ENCODE measurements at regions not wholly inside any gene's neighbourhood (a gene's known extent, or its start where the extent isn't known, plus 50 kb on each side); places are given as distances from the start of the nearest gene placed in this dataset.
"Not testable (repeated sequence)": the region's sequence is repeated elsewhere in the genome, so short reads cannot be mapped to it uniquely, and the experiment has no call there.

GRCh38 chr22:22756551-22757201 lies 112.3 kb downstream of the GGTLC2 start:
- not testable (repeated sequence) for DNase-seq (ENCODE audit: low read depth)

- DNase-seq (ENCODE audit: low read depth): not testable (repeated sequence)
These were observed 113.8 kb downstream of the GGTLC2 start for GRCh38 chr22:22758101-22758807.

GRCh38 chr22:22759371-22759770 lies 115.0 kb downstream of the GGTLC2 start:
- no peak for DNase-seq (ENCODE audit: low read depth)

DNA sequence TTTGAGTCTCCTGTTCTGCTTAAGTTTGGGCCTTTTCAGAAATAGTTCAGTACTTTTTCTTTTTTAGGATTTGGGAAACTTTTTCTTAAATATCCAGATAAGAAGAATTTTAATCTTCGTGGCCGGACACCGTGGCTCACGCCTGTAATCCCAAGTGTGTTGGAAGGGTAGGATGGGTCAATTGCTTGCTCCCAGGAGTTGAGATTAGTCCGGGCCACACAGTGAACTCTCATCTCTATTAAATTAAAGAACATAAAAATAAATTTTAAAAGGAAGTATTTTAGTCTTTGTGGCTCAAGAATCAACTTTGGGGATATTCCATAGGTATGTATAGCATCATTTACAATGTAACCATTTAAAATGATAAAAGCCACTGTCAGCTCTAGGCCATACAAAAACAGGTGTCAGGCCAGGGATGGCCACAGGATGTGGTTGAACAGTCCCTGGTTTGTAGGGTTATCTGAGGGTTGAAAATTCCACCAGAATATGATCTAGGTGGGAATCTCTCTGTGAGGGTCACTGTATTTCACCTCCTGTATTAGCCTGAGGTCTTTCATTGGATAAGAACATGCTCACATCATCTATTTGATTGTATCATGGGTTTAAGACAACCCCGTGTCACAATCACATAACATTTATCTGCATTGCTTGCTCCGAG lies 115.6 kb downstream of the GGTLC2 start:
- no peak for DNase-seq (ENCODE audit: low read depth)

DNA sequence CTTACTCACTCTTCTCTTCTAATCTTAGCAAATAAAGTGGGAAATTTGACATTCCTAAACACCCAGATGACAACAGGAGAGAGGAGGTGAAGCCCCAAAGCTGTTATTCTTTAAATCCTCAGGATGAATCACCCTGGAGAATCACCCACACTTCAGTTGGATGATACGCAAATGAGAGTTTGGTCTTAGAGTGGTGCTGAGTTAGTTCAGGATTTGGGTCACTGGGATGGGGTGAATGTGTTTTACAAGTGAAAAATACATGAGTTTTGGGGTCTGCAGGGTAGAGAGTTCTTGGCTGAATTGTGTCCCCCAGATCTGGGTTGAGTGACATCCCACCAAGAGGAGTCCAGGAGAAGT lies 117.2 kb downstream of the GGTLC2 start:
- DNase-seq (ENCODE audit: low read depth): no peak

DNA sequence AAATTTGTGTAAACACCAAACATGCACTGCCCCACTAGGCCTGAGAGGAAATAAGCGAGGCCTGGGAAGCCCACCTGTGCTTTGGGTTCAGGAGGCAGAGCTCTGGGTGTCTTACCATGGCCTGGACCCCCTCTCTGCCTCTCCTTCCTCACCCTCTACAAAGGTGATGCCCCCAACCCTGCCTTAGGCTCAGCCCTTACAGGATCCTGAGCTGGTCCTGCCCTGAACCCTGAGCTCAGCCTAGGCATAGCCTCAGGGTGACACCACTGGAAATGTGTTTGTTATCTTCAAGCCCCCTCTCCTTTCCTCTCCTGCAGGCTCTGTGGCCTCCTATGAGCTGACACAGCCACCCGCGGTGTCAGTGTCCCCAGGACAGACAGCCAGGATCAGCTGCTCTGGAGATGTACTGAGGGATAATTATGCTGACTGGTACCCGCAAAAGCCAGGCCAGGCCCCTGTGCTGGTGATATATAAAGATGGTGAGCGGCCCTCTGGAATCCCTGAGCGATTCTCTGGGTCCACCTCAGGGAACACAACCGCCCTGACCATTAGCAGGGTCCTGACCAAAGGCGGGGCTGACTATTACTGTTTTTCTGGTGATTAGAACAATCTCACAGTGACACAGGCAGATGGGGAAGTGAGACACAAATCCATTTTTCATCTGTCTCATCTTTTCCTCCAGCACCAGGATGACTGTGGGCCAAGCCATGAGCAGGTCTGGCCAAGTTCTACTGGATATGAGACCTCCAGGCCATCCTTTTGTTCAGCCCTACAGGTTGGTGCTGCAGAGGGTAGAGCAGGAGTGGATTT lies 117.8 kb downstream of the GGTLC2 start:
- no peak for DNase-seq (ENCODE audit: low read depth)

DNA sequence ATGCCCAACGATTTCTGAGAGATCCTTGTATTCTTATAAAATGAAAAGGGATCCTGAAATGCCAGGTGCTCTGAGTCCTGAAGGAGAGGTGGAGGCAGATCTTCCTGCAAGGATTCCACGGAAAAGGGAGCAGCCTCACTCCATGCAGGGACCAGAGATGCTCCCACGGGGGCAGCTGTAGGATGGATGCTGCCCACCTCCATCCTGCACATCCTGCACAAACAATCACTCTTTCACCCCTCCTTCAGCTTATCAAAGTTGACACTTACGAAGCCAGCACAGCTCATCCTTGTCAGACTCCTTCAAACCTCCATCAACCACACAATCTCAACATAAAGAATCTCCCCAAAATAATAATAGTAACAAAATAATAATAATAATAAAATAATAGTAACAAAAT lies 119.1 kb downstream of the GGTLC2 start:
- DNase-seq (ENCODE audit: low read depth): no peak

DNA sequence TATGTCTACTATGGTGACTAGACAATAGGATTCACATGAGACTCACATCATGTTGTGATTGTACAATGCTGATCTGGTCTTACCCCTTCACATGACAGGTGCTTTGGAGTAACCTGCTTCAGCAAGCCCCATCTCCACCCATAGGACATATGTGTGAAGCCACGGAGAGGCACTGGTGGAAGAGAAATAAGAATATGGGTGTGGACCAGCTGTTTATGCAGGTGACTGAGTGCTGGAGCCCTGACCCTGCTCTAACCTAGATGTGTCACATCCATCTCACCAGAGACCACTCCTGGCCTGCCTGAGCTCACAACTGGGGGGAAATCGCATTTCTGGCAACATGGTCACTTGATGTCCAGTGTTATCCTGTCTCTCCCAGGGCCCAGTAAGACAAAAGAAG lies 119.7 kb downstream of the GGTLC2 start:
- DNase-seq (ENCODE audit: low read depth): no peak

DNA sequence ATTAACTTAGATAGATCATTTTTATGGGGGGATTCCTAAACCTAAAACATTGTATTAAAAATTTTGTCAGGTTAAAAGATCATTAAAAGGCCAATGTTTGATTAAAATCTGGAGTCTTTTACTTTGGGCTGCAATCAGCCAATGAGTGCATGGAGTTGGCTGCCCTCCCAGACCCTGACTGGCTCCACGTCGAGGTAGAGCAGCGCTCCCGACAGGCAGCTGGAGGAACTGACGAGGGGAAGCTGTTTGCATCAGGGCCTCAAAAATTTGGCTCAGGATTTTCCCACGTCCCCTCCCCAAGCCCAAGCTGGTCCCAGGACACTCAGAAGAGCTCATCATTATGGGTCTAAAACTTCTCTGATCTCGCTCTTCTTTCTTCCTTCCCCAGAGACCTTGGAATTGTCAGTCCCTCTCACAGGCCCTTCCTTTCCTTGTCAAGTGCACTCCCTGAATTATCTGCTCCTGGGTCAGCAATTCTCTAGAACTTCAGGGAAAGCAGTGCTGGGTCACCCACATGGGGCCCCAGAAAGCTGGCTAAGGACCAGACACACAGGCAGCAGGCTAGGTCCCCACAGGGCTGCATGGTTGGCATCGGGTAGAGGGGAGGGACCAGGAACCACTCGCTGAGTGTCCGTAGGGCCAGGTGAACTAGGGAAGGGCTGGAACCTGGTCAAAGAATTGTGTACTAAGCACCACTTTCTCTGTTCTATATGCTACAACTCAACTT lies 119.6 kb upstream of the IGLL5 start:
- no peak for DNase-seq (ENCODE audit: low read depth)

DNA sequence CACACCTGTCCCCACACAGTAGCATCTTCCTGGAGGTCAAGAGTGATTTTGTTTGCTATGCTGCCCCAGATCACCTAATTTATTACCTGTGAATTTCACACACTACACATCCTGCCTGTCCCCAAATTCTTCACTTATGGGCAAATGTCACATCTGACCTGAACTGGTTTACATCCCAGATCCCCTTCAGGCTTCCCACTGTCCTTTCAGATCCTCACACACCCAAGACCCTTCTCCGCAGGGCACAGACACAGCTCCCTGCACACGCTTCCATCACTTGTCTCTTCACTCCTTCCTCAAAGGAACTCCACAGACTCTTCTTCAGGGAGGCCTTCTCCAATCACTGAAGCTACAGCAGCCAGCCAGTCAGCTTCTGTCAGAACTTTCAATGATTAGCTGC lies 118.7 kb upstream of the IGLL5 start:
- DNase-seq (ENCODE audit: low read depth): no peak

- no peak for DNase-seq (ENCODE audit: low read depth)
These were observed 118.0 kb upstream of the IGLL5 start for GRCh38 chr22:22769434-22770279.

DNA sequence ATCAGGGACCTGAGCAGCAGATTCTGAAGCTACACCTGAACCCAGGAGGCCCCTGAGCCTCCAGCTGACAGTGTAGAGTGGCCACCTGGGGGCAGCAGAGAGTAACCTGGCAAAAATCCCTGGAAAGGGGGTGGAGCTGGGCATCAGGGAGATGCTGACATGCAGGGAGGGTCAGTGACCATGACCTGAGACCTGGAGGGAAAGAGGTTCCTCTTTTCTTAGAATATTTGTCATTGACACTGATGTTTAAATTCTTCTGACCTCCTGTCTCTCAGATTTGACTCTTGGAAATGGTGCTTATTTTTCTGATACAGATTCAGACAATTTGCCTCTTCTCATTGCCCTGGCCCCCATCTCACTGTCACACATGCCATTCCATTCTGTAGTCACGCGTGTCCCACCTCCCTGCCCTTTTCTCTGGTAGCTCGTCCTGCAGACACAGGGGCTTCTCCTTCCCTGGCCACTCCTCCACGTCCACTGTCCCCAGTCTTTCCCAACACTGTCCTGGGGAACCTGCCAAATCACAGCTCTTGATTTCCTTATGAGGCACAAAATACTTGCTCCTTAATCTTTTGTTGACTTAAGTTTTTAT lies 117.2 kb upstream of the IGLL5 start:
- no peak for DNase-seq (ENCODE audit: low read depth)

DNA sequence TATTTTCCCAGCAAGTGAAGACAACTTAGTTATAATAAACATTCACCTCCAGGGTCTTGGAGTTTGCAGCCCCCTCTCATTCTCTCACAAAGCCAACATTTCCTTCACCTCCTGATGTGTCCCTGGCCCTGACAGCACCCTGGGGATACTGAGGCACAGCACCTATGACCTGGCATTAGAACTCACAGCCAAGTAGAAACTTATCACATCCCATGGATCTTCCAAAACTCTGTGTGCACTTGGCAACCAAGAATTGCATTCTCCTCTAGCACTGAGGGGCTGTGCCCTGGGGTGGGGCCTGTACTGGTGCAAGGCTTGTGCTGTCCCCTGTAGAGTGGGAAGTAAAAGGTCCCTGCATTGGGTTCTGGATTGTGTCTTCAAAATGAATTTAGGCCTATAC lies 116.7 kb upstream of the IGLL5 start:
- no peak for DNase-seq (ENCODE audit: low read depth)

DNA sequence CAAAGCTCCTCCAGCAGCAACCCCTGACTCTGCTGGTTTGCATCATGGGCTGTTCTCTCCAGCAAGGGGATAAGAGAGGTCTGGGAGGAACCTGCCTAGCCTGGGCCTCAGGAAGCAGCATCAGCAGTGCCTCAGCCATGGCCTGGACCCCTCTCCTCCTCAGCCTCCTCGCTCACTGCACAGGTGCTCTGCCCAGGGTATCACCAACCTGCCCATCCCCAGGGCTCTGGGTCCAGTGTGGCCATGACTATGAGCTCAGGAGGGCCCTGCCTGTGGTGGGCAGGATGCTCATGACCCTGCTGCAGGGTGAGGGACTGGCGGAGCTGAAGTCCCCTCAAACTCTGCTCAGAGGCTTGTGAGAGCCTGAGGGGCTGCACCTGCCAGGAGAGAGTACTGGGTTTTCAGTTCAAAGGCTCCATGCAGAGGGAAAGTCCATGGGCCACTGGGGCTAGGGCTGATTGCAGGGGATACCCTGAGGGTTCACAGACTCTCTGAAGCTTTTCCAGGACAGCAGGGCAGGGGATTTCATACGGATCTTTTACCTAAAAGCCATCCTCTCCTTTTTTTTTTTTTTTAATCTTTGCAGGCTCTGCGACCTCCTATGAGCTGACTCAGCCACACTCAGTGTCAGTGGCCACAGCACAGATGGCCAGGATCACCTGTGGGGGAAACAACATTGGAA lies 115.8 kb upstream of the IGLL5 start:
- no peak for DNase-seq (ENCODE audit: low read depth)

DNA sequence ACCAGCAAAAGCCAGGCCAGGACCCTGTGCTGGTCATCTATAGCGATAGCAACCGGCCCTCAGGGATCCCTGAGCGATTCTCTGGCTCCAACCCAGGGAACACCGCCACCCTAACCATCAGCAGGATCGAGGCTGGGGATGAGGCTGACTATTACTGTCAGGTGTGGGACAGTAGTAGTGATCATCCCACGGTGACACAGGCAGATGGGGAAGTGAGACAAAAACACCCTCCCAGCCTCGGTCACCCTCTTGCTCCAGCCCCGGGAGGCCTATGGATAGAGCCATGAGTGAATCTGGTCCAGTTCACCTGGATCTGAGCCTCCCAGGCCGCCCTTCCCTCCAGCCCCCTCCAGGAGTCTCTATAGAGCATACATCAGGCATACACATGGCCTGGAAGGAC lies 115.2 kb upstream of the IGLL5 start:
- no peak for DNase-seq (ENCODE audit: low read depth)

GRCh38 chr22:22772883-22773282 lies 114.7 kb upstream of the IGLL5 start:
- no peak for DNase-seq (ENCODE audit: low read depth)

DNA sequence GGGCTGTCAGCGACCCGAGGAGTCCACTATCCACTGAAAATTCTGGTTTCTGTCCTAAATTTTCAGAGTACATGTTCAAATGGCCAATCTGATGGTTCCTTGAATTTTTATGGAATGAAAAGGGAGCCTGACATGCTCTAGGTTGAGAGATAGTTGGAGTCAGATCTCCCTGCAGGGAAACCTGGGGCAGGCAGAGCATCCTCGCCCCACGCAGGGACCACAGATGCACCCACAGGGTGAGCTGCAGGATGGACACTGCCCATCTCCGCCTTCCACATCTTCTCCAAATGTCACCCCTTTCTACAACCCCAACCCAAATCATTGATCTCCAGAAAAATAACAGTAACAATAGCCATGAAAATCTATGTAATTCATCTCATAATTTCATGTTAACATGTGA lies 114.2 kb upstream of the IGLL5 start:
- no peak for DNase-seq (ENCODE audit: low read depth)

DNA sequence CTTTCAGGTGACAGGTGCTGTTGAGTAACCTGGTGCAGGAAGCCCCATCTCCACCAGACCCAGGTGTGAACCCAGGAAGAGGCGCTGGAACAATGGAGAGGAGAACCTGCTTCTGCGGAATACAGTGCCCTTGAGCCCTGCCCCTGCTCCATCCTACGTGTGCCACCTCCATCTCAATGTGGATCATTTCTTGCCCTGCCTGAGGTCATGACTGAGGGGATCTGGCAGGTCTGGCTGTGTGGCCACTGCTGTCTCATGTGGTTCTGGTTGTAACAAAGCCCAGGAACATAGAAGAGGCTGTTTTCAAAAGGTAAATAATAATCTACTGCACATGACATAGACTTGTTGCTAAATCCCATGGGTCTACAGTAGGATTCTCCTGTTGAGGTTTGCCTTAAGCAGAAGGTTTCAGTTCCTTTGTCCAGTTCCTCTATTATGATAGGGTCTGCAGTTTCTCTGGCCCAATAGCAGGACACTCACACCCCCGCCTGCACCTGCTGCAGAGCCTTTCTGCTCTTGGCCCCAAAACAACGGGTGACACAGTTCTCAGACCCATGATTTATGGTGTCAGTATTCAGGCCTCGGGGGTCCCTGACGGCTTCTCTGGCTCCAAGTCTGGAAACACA lies 113.5 kb upstream of the IGLL5 start:
- DNase-seq (ENCODE audit: low read depth): no peak

DNA sequence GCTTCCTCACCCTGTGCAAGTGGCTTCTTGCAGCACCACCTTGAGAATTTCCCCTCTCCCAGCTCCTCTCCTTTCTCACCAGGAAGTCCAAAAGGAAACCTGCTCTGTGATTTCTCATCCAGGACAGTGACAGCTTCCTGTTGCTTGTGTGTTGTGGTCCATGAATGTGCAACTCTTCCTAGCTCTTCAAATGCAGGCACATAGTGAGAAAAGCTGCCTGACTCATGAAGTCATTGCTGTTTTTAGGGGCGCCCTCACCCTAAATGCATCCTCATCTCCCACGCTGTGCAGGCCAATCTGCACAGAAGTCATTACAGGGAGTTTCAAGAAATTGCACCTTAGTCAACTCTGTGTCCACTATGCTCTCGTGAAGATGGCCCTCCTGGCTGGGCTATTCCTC lies 112.9 kb upstream of the IGLL5 start:
- not testable (repeated sequence) for DNase-seq (ENCODE audit: low read depth)

GRCh38 chr22:22776121-22776520 lies 111.5 kb upstream of the IGLL5 start:
- no peak for DNase-seq (ENCODE audit: low read depth)
